Vagina (tissue), 2 donors: ENCODE measurements at regions not wholly inside any gene's neighbourhood (a gene's known extent, or its start where the extent isn't known, plus 50 kb on each side); places are given as distances from the start of the nearest gene placed in this dataset.

ENCODE experiments used
- CTCF ChIP-seq, 3 experiments: fragments of 450-650 bp in 2 of 3; fragments of 200-600 bp in 1 of 3; sonication (generic) in 1 of 3; IDR thresholded peaks; one replicate each; pipeline ENCODE4 v1.5.1; 2017 to 2019; ENCODE audit warnings: antibody characterized with exemption in 3 of 3, mild to moderate bottlenecking in 2 of 3, moderate library complexity in 2 of 3
- POLR2A ChIP-seq, 2 donors: fragments of 450-650 bp; IDR thresholded peaks; one replicate each; pipeline ENCODE4 v1.6.1; 2017; ENCODE audit warnings: antibody characterized with exemption in 2 of 2, mild to moderate bottlenecking in 2 of 2, moderate library complexity in 2 of 2

- TF ChIP-seq CTCF (IDR thresholded peaks at IDR 0.05) (no peak), POLR2A (IDR thresholded peaks at IDR 0.05) (no peak)
Observed at GRCh38 chr4:175091649-175092048, 173.5 kb downstream of the ADAM29 start.
